ENCODE measurements at regions not wholly inside any gene's neighbourhood (a gene's known extent, or its start where the extent isn't known, plus 50 kb on each side); places are given as distances from the start of the nearest gene placed in this dataset.

- no peaks in the 10 kb centered on the region for H3K79me1 ChIP-seq (ENCODE audit: insufficient read depth, low read depth, low read length, poor library complexity, severe bottlenecking)
These were observed 427.9 kb upstream of the SMIM31 start for GRCh38 chr4:164326056-164326455.

More at GRCh38 chr4:164326056-164326455, 427.9 kb upstream of the SMIM31 start:
- H3K14ac ChIP-seq (ENCODE audit: insufficient read depth, low read length) = no peak overlapping the region
- H3T11ph ChIP-seq (ENCODE audit: low read length) = no peak overlapping the region
- no peak overlapping the region for H3K4ac ChIP-seq (ENCODE audit: low read depth, low read length)
- no peaks in the 10 kb centered on the region for H3K9me3 ChIP-seq (ENCODE audit: control insufficient read depth, low read depth, low read length)
- no peak overlapping the region for H2AFZ ChIP-seq (ENCODE audit: low read length)
- TF ChIP-seq CTCF (conservative IDR thresholded peaks at IDR 0.05) = no peak
- no peaks in the 10 kb centered on the region for H3K9me3 Mint-ChIP-seq
- no peak overlapping the region for H2BK12ac ChIP-seq (ENCODE audit: insufficient read length, low read depth, low read length)
- no peak overlapping the region for H2BK20ac ChIP-seq (ENCODE audit: low read depth, low read length, poor library complexity, severe bottlenecking)
- H4K8ac ChIP-seq (replicated peaks; ENCODE audit: insufficient read length, low read depth, low read length) = no peak overlapping the region
- H3K56ac ChIP-seq (ENCODE audit: insufficient read length, low read depth, low read length) = no peak overlapping the region
- H3K23me2 ChIP-seq (ENCODE audit: insufficient read length, low read depth, low read length, poor library complexity, severe bottlenecking) = no peaks in the 10 kb centered on the region
- H3K4me1 Mint-ChIP-seq = peaks cover 11 to 12% of the 10 kb centered on the region in 2 experiments
- H4K20me1 ChIP-seq (ENCODE audit: control insufficient read depth, insufficient read depth, insufficient read length) = no peaks in the 10 kb centered on the region
- no peak overlapping the region for H2BK5ac ChIP-seq (ENCODE audit: insufficient read length, low read length)
- no peak for DNase-seq
- H3K27ac Mint-ChIP-seq = no peak overlapping the region
- no peak overlapping the region for H4K91ac ChIP-seq (ENCODE audit: insufficient read length, low read depth, low read length)
- no peak overlapping the region for H2BK120ac ChIP-seq (ENCODE audit: low read depth, low read length, poor library complexity, severe bottlenecking)
- no peak overlapping the region for H2AK5ac ChIP-seq (ENCODE audit: insufficient read length, low read length)
- no CpG with 5 or more reads among the region's 1 CpG for WGBS (ENCODE audit: extremely low coverage, insufficient read length, low lambda C conversion rate)
- no peak overlapping the region for H2BK15ac ChIP-seq (ENCODE audit: low read depth, low read length)
- no peak overlapping the region for H3K4me2 ChIP-seq (ENCODE audit: insufficient read depth, insufficient read length, low read length)
- peaks cover 7% of the 10 kb centered on the region for H3K4me1 ChIP-seq (ENCODE audit: insufficient read depth, low read length)
- no peak overlapping the region for H3K9ac ChIP-seq (ENCODE audit: extremely low read depth, insufficient read length, low read length)
- no peak overlapping the region for H4K5ac ChIP-seq (ENCODE audit: insufficient read length, low read depth, low read length)
- H3K79me2 ChIP-seq (ENCODE audit: insufficient read depth, low read length) = no peaks in the 10 kb centered on the region
- H3K4me3 Mint-ChIP-seq = no peak overlapping the region
- no peaks in the 10 kb centered on the region for H3K36me3 Mint-ChIP-seq (ENCODE audit: insufficient read depth in 1 of 3, low read depth in 3 of 3)
- no peak overlapping the region for H3K18ac ChIP-seq (ENCODE audit: insufficient read length, low read depth, low read length)
- no peak overlapping the region for H3K27ac ChIP-seq (ENCODE audit: insufficient read length, low read depth, low read length)
- H3K27me3 ChIP-seq (ENCODE audit: insufficient read depth, low read length) = no peaks in the 10 kb centered on the region
- H3K27me3 Mint-ChIP-seq (ENCODE audit: low read depth) = no peaks in the 10 kb centered on the region
- H3K23ac ChIP-seq (ENCODE audit: insufficient read length, low read depth, low read length) = no peak overlapping the region
